ENCODE measurements at regions not wholly inside any gene's neighbourhood (a gene's known extent, or its start where the extent isn't known, plus 50 kb on each side); places are given as distances from the start of the nearest gene placed in this dataset.

DNA sequence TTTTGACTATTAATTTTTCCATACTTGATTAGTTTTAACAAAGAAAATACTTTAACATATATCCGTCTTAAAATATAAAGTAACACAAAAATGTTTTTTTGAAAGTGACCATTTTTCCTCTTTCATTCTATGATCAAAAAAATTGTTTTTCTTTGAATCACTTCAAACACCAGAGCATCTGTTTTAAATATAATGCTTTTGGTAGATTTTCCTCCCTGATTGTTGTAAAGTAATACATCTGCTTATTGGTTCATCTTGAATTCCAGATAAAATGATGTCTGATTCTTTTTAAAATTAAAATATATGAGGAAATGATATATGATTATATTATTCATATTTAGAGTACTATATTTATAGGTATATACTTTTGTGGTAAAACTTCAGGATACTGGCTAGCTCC, 76.2 kb upstream of the LPAR1 start:
- TF ChIP-seq CTCF (conservative IDR thresholded peaks at IDR 0.05 in 1 of 2, IDR thresholded peaks at IDR 0.05 in 1 of 2; ENCODE audit: extremely low read depth in 1 of 2, insufficient read depth in 1 of 2, low read depth in 1 of 2, low read length in 2 of 2) (no peak), EZH2 (IDR thresholded peaks at IDR 0.05; ENCODE audit: borderline replicate concordance, low read length) (no peak)

All from mammary epithelial cell (primary cell).